ENCODE measurements at regions not wholly inside any gene's neighbourhood (a gene's known extent, or its start where the extent isn't known, plus 50 kb on each side); places are given as distances from the start of the nearest gene placed in this dataset.

GRCh38 chr20:40776466-40777457 lies 87.7 kb upstream of the MAFB start:
- Histone ChIP-seq H3K27me3 (no peaks in the 10 kb centered on the region), H3K4me1 (no peaks in the 10 kb centered on the region), H3K9me3 (no peaks in the 10 kb centered on the region), H3K4me3 (no peak overlapping the region), H3K36me3 (no peaks in the 10 kb centered on the region), H3K27ac (no peak overlapping the region)
- intact Hi-C loops (cut with DNase I) = no loop called here
- no peak for TF ChIP-seq POLR2A (IDR thresholded peaks at IDR 0.05)
- TF ChIP-seq EP300 (IDR thresholded peaks at IDR 0.05) = no peak
- TF ChIP-seq, protein P1, sequence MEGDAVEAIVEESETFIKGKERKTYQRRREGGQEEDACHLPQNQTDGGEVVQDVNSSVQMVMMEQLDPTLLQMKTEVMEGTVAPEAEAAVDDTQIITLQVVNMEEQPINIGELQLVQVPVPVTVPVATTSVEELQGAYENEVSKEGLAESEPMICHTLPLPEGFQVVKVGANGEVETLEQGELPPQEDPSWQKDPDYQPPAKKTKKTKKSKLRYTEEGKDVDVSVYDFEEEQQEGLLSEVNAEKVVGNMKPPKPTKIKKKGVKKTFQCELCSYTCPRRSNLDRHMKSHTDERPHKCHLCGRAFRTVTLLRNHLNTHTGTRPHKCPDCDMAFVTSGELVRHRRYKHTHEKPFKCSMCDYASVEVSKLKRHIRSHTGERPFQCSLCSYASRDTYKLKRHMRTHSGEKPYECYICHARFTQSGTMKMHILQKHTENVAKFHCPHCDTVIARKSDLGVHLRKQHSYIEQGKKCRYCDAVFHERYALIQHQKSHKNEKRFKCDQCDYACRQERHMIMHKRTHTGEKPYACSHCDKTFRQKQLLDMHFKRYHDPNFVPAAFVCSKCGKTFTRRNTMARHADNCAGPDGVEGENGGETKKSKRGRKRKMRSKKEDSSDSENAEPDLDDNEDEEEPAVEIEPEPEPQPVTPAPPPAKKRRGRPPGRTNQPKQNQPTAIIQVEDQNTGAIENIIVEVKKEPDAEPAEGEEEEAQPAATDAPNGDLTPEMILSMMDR (IDR thresholded peaks at IDR 0.05) = no peak
- TF ChIP-seq POLR2AphosphoS5 (IDR thresholded peaks at IDR 0.05) = no peak
- WGBS, 2 donors = 85 to 86% methylated on average over 13 of the region's 13 CpGs
- no peak for DNase-seq

DNA sequence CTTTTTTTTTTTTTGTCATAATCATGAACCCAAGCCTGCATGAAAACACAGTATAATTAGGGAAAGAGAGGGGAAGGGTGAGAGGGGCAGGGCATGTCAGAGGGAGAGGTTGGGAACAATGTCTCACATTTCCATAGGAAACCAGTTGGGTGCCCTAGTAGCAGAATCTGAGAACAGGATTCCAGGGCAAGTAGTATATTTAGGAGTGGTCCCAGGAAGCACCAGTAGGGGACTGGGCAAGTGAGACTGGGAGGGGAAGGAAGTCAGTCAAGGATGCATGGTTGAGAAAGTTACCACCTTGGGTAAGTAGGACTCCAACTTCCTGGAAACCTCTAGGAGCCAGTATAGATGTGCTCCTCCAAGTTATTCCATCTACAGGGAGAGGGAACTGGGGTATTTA lies 88.6 kb upstream of the MAFB start:
- Histone ChIP-seq H3K4me1 (no peaks in the 10 kb centered on the region), H3K27me3 (no peaks in the 10 kb centered on the region)
- TF ChIP-seq POLR2AphosphoS5 (IDR thresholded peaks at IDR 0.05) = no peak
- TF ChIP-seq EP300 (IDR thresholded peaks at IDR 0.05) = no peak
- TF ChIP-seq, protein P1 (IDR thresholded peaks at IDR 0.05) = no peak
- no peak for TF ChIP-seq POLR2A (IDR thresholded peaks at IDR 0.05)

DNA sequence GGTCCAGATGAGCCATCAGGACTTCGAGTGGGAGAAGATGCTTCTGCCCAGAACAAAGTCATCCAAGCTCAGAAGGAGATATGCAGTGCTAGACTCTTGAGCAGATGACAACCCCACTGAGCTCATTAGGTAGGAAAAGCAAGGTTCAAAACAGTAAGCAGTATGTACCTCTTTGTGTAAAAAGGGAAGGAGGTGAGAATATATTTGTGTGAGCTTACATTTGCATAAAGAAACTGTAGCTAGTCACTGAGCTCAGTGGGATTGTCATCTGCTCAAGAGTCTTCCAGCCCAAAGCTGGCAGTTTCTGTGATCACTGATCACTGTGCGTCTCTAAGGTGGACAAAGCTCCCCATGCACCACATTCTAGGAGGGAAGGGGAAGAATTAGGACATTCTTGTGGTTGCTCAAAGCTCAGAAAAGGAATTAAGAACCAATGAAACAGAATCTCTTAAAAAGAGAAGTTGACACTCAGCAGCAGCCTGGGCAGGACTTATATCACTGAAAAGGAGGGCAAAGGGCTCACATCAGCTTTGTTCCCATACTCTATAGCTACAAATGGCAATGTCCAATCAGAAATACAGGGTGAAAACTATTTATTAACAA lies 90.0 kb upstream of the MAFB start:
- no peaks in the 10 kb centered on the region for H3K27me3 ChIP-seq
- H3K27ac ChIP-seq = no peak overlapping the region
- TF ChIP-seq, protein P1 (IDR thresholded peaks at IDR 0.05) = no peak
- 66 to 78% methylated on average over 2 of the region's 2 CpGs for WGBS, 2 donors
- no peak for DNase-seq
- intact Hi-C loops (cut with DNase I) = no loop called here
- no peak overlapping the region for H3K4me3 ChIP-seq
- no peaks in the 10 kb centered on the region for H3K4me1 ChIP-seq
- H3K9me3 ChIP-seq = no peaks in the 10 kb centered on the region
- no peaks in the 10 kb centered on the region for H3K36me3 ChIP-seq

More for the DNA sequence above, 88.6 kb upstream of the MAFB start:
- no peak overlapping the region for H3K27ac ChIP-seq
- intact Hi-C loops (cut with DNase I) = no loop called here
- H3K9me3 ChIP-seq = no peaks in the 10 kb centered on the region
- no peak for DNase-seq
- no peak overlapping the region for H3K4me3 ChIP-seq
- no peaks in the 10 kb centered on the region for H3K36me3 ChIP-seq

- 75 to 79% methylated on average over 14 of the region's 14 CpGs for WGBS, 2 donors
- TF ChIP-seq POLR2A (IDR thresholded peaks at IDR 0.05) (no peak), EP300 (IDR thresholded peaks at IDR 0.05) (no peak), POLR2AphosphoS5 (IDR thresholded peaks at IDR 0.05) (no peak)
- TF ChIP-seq, protein P1 (IDR thresholded peaks at IDR 0.05) = no peak
- Histone ChIP-seq H3K4me3 (no peak overlapping the region), H3K36me3 (no peaks in the 10 kb centered on the region), H3K4me1 (no peaks in the 10 kb centered on the region), H3K27ac (no peak overlapping the region), H3K27me3 (peaks cover 0 to 3% (median 0%) of the 10 kb centered on the region in 3 donors), H3K9me3 (no peaks in the 10 kb centered on the region)
- intact Hi-C loops (cut with DNase I) = no loop called here
- no peak for DNase-seq
Observed at GRCh38 chr20:40781327-40782042, 92.4 kb upstream of the MAFB start.
